Keratinocyte (primary cell): ENCODE measurements at regions not wholly inside any gene's neighbourhood (a gene's known extent, or its start where the extent isn't known, plus 50 kb on each side); places are given as distances from the start of the nearest gene placed in this dataset.

ENCODE experiments used
- CTCF ChIP-seq, 3 experiments: IDR thresholded peaks in 1 of 3; conservative IDR thresholded peaks in 1 of 3; optimal IDR thresholded peaks in 1 of 3; 2 replicates in 2 of 3; 3 replicates in 1 of 3; pipeline versions ENCODE3 to v1.5.1; 2011; ENCODE audit warnings: low read length in 3 of 3, mild to moderate bottlenecking in 3 of 3, moderate library complexity in 2 of 3, control low read depth in 1 of 3, inconsistent platforms in 1 of 3; ENCODE audit not compliant: insufficient read depth in 2 of 3; ENCODE audit errors: extremely low read depth in 1 of 3
- EZH2 ChIP-seq: IDR thresholded peaks from one replicate; pipeline ENCODE4 v1.6.1; 2012; ENCODE audit warnings: inconsistent platforms, mild to moderate bottlenecking, low read length, moderate library complexity

GRCh38 chr2:60249879-60250278, 303.6 kb downstream of the BCL11A start:
- TF ChIP-seq CTCF (optimal IDR thresholded peaks at IDR 0.05 in 1 of 3, IDR thresholded peaks at IDR 0.05 in 1 of 3, conservative IDR thresholded peaks at IDR 0.05 in 1 of 3; ENCODE audit: extremely low read depth in 1 of 3, insufficient read depth in 2 of 3, low read length in 3 of 3), result no peak
- no peak for TF ChIP-seq EZH2
